GM21619 (cell line): ENCODE measurements at regions not wholly inside any gene's neighbourhood (a gene's known extent, or its start where the extent isn't known, plus 50 kb on each side); places are given as distances from the start of the nearest gene placed in this dataset.

Experiments used
- ATAC-seq: cut with Tn5 transposase; IDR thresholded peaks from one replicate; pipeline ENCODE4 v1.9.1; 2021; ENCODE audit not compliant: unreplicated experiment

DNA sequence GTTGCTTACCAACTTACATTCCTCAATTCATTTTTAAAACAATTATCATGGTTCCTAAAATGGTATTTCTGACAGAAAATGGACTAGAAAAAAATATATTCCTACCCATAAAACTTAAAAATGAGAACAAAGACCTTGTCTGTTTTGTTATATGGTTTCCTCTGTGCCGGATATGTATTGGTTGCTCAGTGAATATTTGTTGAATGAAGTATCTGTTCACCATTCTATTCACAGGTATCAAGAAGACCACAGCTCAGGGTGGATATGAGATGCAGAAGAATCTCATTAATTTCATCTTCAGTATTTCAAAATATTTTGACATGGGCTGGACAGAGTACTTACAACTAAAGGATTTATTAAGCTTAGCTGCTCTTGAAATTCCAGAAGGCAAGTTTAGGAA, 58.1 kb downstream of the TUSC7 start:
- ATAC-seq = no peak

DNA sequence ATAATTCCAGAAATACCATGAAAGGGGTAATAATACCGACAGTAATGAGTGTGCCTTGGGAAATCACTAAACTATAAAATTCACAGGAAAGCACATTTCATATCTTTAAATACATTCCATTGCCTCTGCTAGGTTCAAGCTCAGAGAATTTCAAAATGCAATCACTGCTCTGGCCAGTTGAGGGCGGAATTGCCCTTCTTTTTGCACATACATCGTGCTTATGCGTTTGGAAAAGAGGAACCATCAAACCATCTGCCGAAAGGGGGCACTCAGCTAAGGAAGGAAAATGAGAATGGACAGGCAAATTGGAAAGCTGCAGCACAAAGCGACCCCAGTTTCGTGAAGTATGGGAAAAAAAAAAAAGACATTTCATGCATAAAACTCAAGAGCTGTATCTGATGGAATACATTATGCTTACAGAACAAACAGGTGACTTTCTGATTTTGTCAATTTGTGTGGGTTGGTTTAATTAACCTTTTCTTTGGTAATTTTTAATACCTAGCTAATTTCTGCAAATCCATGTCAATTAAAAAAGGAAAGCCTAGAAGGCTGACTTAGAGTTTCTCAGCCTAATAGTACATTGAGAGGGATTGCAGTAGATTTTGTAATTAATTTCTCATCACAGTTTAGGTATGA, 61.4 kb downstream of the TUSC7 start:
- peak; percentile 100 for ATAC-seq

DNA sequence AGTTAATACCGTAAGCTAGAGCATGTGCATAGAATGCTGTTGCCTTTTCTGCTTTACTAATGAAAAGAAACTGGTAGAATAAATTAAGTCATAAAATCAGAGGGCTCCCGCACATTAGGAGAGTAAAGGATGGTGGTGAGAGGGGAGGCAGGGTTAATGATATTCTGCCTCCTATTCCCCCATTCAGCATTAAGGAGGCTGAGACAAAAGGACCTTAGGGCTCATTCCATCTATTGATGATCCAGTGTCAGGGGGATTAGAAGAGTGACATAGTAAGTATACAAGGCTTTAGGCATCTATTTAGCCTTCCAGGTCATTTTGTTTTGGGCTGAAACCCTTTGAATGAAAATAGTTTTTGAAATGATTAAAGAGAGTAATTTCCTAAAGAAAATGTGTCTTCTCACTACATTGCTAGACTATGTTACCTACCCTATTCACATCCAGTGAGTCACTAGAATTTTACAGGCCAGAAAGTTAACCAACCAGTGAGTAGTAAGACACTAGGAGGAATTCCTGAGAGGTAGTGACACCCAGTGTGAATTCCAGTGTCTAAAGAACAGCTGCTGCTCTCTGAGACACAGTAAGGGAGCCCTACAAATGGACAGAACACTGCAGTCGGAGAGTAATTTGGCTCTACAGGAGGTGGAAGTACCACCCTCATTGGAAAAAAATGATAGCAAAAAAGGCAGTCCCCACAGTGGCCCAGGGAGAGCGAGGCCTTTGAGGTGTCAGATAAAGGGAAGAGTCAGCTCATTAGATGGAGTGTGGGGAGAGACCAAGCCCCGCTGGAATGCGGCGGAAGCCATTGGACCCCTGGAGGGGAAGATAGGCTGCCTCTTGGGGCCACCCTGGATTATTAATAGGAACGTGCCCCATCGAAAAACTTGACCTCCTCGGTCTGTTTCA, 67.6 kb downstream of the TUSC7 start:
- ATAC-seq = no peak

DNA sequence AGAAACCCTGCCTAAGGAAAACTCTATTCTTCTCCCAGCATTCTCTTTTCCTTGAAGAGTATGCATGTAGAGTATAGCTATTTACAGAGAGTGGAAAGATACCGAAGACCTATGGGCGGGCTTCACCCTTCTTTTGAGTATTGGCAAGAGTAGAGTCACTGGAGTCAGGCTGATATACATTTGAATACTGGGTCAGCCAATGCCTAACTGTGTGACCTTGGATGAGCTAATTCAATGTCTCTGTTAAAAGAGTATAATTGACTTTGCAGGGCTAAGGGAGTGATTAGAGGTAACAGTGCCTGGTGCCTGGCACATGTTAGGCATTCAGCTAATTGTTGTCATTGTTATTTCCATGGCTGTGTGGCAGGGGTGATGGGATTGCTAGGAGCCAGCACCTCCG, 75.6 kb downstream of the TUSC7 start:
- no peak for ATAC-seq

DNA sequence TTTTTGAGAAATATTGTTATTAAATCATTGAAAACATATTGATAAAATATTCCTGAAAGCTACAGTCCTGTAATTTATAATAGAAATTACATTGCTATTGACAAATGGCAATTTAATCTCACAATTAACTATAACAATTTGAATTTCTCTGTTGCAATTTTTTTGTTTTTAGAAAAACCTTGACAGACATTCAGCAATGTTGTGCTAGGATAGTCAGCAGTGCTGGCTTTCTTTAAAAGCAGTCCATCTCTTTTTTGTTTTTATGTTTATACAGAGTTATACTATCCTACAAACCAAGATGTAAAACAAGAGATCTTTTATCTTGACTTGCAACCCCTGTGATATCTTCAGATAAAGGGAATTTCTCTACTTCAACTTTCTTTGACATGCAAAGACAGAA, 93.1 kb downstream of the TUSC7 start:
- ATAC-seq = no peak

DNA sequence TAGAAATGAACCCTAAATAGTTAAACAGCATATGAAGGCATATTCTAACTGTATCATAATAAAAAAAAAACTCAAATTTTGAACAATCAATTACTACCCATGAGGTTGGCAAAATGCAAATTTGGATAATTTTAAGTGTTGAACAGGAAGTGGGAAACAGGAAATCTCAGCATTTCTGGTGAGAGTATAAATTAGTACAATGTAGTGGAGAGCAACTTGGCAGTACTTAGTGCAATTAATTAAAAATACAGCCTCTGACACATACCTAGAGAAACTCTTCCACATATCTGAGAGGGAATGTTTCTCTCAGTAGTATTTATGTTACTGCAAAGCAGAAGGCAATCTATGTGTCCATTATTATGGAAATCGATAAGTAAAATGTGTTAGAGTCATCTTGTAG, 96.8 kb downstream of the TUSC7 start:
- no peak for ATAC-seq

DNA sequence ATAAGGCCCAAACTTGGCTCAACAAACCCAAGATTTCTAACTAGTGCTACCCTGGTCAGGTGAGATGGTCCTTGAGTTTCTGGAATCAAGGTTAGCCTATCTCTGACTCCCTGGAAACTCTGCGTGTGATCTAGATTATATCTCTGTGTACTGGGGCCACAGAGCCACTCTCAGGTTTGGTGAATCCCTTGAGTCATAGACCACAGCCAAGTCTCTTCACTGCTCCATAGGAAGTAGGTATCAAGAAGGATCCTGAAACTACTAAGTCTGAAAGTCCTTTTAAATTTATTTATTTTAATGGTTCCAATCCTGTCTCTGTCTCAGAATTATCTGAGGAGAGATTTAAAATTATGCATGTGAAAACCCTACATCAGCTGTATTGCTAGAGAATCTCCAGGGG, 99.1 kb downstream of the TUSC7 start:
- ATAC-seq = no peak

DNA sequence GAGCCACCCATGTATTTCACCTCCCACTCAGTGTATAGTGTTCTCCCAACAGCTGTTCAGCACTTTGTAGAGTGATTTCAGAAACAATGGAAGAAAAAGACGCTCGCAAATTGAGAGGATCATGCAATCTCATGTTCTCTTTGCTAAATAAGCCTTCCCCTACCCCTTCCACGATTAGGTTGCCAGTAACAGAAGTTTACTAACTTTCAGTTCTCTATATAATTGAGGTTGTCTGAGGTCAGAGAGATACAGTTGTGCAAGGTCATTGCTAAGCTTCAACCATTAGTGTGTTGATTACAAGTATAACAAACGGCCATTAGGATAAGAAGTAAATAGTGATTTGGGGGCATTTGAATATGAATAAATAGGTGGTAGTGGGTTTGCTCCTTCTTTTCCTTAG, 99.6 kb downstream of the TUSC7 start:
- ATAC-seq = no peak

DNA sequence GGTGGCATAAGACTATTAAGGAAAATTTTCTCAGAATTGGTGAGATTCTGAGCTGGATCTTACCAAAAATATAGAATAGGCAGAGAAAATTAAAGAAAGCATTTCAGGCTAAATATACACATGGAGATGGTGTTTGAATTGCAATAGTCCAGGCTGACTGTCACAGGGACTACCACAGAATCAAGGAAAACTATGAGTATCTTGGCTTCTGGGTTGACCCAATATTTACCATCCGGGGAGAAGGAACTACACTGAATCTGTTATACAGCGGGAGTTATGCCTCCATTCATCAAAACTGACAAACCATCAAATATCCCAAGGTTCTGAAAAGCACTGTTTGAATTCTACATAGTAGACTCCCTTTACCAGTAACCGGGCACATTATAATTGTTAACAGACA, 102.2 kb downstream of the TUSC7 start:
- ATAC-seq = no peak

DNA sequence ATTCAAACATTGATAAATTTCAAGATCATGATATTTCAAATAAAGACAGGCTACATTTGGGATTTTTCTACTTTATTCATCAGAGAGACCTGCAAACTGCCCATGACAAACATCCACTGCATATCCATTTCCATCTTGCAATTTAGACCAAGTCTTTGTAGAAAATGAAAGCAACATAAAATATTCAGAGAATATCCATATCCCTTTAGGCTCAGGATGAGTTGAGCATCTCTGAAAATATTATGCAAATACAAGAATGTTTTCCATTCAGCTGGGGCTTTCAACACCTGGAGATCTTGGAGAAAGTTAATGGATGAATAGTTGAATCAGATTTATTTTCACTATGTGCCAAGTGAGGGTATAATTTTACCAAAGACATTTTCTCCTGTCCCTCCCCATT, 103.4 kb downstream of the TUSC7 start:
- no peak for ATAC-seq

DNA sequence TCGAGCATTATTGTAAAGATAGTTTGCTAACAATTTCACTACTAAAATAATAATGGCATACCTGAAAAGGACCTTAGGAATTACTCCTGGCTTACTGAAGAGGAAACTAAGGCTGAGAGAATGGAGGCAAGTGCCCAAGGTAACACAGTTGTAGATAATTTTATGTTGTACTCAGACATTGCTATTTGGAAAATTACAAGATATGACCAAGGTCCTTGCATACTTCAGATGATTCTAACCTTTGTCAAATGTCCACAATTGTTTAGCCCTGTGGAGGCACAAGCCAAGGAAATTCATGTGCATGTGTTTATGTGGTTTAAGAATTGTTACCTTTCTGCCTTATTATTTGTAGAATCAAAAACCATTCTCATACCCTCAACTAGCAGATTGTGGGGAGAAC, 105.7 kb downstream of the TUSC7 start:
- ATAC-seq = no peak

DNA sequence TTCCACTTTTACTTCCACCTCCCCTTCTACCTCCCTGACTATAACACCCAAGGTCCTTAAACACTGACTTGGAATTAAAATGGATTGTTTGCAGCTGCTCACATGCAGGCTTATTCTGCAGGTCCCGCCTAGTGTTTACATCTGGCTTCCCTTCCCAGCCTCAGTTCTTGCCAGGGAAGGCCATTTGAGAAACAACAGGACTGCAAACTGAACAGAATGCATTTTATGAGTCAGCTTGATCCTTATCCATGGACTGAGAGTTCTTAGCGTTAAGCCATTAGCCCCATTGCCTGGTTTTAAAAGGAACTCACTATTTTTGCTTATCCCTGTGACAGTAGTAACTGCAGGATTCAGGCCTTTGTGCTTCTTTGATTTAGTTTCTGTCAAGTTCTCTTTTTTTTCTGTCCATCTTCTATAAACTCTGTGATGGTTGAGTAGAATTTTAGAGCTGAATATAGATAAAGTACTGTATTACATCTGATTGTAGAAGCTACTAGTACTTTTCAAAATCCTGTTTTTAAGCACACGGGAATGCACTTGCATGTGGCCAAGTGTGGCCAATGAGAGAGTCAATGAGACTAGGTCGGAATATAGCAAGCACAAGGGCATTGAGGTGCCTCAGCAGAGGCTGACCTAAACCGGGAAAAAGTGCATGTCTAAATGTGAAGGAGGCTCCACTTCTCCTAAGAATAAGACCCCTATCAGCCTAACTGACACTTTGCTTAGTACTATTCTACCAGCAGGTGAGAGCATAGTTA, 106.4 kb downstream of the TUSC7 start:
- ATAC-seq = no peak

DNA sequence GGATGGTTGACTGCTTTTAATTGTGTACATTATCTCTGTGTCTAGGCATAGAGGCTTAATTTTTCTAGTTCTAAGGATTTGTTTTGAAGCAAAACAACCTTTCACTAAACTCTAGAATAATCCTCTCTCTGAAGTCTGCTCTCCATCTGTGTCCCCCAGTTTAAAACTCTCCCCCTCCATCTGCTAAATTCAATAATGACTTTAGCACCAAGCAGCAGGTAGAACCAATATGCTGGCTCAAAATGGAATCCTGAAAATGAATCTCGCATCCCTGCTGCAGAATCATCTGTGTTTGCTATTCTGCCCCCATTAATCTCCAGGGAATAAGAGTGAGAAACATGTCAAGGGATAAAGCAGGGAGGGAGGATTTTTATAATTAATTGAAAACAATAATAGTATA, 111.8 kb downstream of the TUSC7 start:
- ATAC-seq = no peak

DNA sequence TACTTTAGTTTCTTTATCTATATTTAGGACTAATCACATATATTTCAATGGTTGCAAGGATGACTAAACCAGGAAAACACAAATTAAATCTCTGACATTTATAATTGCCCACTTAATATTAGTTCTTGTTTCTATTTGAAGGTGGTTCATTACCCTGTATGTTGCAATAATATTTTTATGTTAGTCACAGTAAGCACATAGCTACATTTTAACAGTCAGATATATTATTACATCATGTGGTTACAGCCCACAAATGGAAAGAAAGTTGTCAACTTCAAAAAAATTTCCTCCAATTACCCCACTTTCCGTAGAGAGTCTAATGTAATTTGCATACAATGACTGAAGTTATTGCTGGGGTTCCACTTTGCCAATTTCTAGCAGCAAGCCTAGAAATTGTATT, 114.6 kb downstream of the TUSC7 start:
- ATAC-seq = no peak

DNA sequence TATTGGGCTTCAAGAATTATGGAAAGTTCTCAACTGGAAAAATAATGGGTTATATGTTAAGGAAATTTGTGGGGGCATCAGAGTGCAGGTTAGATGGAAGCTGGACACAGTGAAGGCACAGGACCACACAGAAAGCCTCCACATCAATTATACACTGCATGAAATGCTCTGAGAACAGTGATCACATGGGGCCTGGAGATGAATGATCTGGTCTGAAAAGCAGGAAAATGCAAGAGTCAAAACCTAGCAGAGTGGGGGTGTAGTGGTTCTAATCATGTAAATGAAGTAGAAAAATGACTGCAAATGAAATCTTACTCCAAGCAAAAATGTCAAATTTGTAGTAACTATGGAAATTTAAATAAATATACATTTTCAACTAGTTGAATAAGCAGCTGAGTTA, 123.6 kb downstream of the TUSC7 start:
- no peak for ATAC-seq

DNA sequence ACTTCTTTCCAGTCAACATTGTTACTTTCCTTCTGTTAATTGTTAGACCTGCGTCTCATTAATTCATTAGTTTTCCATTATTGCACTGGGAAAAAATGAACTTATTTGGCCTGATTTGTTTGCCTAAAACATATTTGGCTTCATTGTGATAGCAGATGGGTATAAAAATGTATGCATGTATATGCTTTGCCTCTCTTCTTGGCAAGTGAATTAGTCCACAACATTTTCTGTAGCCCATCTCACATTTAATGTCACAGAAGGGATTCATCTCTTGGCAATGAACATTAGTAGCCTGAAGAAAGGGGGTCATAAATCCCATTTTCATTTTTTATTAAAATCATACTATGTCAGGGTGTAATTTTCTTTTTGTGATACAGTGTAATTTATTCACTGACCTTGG, 125.2 kb downstream of the TUSC7 start:
- no peak for ATAC-seq

DNA sequence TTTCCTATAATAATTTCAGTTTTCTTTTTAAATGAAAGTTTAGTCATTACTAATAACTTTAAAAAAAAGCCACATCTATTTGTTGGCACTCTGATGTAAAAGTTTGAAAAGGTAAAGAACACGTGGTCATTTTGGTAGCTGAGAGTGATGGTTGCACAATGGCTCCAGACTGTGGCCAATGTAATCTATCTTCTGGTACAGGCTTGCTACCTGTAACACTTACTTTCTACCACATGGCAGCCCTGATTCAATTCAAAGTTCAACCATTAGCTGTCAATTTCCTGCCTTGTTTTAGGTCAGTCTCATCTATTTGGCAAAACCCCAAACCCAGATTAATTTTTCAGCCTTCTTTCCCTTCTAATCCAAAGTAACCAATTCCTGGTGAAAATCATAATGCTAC, 126.1 kb downstream of the TUSC7 start:
- ATAC-seq = no peak

DNA sequence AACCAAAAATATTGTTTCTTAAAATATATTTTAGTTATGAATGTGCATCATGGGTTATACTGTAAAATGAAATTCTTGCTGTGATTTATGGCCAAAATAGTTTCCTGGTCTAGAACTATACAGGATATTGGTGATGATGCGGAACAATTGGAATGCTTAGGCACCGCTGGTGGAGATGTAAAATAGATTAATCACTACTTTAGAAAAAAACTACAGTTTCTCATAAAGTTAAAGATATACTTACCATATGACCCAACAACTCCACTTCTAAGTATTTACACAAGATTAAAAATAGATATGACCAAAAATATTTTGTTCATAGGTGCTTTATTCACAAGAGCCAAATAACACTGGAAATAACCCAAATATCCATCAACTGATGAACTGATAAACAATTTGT, 126.7 kb downstream of the TUSC7 start:
- no peak for ATAC-seq

DNA sequence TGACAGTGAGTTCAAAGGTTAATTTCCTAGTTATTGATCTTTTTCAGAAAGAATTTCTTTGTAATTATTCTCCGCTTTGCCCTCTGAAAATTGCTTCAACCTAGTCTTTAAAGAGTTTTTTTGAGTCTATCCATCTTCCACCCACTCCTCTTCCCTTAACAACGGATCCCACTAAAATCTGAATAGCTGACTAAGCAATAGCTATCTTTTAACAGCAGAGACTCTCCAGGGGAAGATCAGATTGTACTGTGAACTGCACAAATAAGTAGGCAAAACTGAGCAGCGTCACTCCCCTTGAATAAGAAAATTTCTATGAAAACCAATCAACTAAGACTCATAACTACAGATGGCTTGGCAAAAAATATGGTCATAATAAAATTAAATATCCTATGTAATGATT, 127.9 kb downstream of the TUSC7 start:
- no peak for ATAC-seq

DNA sequence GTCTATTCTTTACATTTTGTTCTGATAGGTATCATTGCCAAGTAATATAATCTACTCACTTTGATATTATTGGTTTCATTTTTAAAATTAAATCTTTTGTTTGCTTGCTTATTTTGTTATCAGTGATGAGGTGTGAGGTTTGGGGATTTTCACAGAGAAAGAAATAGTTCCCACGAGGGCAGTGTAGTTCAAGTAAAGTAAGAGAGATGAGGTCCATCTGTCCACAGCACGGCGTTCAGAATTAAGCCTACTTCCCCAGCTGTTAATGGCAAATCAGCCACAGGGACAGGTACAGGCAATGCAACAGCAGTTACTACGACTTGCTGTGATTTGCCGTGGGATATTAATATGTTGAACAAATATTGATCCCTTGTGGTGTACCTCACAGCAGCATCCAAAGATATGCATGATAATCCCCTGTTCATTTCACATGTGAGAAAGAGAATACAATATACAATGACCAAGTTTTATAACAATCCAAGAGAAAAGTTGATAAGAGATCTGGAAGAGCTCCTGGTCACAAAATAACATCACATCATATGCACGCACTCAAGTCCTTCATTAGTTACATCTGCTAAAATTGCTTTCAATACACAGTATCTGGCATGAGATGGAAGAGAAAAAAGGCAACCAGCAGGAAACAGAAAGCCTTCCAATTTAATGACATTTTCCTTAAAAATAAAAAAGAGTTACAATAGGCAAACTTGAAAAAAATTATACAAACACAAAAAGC, 131.6 kb downstream of the TUSC7 start:
- no peak for ATAC-seq

DNA sequence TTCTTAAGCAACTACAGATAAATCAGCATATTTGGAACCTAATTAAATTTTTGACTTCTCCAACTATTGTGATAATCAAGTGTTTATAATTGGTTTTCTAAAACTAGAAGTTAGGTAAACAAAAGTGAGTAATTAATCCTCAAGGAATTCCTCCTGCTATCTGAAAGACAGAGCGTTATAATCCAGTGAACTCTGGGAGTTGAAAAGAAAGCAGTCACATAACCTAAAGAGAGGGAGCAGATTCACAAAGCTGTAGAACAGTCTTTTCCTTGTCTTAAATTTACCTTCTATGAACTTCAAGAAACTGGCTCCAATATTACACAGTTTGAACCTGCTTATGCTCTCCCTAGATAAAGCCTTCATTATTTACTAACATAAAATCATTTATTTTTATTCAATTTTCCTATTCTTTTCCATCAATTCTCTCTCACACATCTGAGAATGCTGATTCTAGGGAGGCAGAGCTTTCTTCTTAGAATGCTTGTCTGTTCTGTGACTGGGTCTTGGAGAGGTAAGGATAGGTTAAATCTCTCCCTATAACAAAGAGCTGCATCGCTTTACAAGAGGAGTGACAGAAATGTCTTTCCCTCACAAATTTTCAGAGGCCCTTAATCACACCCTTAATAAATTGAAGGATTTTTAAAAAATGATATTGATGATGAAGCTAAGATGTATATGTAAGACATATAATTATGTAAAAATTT, 132.8 kb downstream of the TUSC7 start:
- no peak for ATAC-seq
